Fibroblast of villous mesenchyme (primary cell): ENCODE measurements at regions not wholly inside any gene's neighbourhood (a gene's known extent, or its start where the extent isn't known, plus 50 kb on each side); places are given as distances from the start of the nearest gene placed in this dataset.

ENCODE experiments used
- DNase-seq: peaks from one replicate; pipeline ENCODE4 v3.0.0-alpha.2; 2010; ENCODE audit warnings: low read depth
- H3K4me3 ChIP-seq: 2 replicates; pipeline ENCODE4 v1.5.1; 2011; ENCODE audit warnings: low read depth, mild to moderate bottlenecking, low read length
- TF ChIP-seq, protein P1 (sequence below): IDR thresholded peaks from 2 replicates; pipeline ENCODE4 v1.5.1; 2012; ENCODE audit warnings: low read depth, mild to moderate bottlenecking, low read length; ENCODE audit not compliant: insufficient read depth

DNA sequence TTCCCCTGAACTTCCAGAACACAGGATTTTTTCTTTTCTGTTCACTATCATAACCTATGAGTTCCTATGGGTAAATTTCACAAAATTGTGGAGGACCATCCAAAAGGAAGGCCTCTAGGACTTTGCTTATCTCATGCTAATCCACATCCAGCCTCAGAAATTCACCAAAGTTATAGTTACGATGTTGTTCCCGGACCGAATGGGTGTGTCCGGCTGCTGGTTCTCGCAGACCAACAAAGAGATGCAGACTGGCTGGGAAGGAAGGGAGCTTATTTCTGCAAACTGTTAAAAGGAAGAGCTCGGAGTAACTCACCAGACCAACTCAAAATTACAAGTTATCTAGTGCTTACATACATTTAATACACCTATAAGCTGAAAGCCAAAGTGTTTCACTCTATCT, 882.9 kb upstream of the SPRY2 start:
- DNase-seq = no peak
- TF ChIP-seq, protein P1, sequence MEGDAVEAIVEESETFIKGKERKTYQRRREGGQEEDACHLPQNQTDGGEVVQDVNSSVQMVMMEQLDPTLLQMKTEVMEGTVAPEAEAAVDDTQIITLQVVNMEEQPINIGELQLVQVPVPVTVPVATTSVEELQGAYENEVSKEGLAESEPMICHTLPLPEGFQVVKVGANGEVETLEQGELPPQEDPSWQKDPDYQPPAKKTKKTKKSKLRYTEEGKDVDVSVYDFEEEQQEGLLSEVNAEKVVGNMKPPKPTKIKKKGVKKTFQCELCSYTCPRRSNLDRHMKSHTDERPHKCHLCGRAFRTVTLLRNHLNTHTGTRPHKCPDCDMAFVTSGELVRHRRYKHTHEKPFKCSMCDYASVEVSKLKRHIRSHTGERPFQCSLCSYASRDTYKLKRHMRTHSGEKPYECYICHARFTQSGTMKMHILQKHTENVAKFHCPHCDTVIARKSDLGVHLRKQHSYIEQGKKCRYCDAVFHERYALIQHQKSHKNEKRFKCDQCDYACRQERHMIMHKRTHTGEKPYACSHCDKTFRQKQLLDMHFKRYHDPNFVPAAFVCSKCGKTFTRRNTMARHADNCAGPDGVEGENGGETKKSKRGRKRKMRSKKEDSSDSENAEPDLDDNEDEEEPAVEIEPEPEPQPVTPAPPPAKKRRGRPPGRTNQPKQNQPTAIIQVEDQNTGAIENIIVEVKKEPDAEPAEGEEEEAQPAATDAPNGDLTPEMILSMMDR = no peak
- no peak overlapping the region for H3K4me3 ChIP-seq

DNA sequence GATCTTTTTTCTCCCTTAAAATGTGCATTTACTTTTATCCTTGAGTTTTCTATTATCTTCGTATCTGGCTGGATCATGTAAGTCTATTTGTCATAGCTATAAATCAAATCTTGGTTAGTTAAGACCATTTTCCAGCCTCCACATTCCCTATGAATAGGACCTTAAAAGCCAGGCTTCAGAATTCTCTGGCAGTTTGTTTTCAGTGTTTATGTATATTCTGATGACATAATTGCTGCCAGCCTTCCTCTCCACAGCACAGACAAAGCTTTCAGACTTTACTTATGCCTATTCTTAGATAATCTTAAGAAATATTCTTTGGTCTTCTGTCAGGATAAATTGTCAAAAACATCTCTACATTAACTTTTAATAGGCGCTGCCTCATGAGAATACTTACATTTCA, 870.8 kb upstream of the SPRY2 start:
- H3K4me3 ChIP-seq = no peak overlapping the region
- DNase-seq = no peak
- TF ChIP-seq, protein P1 = no peak

DNA sequence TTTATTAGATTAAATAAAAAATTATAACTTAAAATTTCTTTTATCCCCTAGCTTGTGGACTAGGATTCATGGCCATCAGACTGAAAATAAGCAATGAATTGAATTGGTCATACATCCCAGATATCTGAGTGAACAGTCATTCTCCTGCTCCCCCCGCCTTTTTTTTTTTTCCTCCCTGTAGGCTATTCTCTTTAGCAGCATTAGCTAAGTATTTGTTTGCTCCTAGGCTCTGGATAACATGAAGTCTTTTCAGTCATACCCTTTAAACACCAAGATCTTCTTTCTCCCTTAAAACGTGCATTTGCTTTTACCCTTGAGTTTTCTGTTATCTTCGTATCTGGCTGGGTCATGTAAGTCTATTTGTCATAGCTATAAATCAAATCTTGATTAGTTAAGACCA, 866.7 kb upstream of the SPRY2 start:
- TF ChIP-seq, protein P1 = no peak
- no peak overlapping the region for H3K4me3 ChIP-seq
- no peak for DNase-seq

DNA sequence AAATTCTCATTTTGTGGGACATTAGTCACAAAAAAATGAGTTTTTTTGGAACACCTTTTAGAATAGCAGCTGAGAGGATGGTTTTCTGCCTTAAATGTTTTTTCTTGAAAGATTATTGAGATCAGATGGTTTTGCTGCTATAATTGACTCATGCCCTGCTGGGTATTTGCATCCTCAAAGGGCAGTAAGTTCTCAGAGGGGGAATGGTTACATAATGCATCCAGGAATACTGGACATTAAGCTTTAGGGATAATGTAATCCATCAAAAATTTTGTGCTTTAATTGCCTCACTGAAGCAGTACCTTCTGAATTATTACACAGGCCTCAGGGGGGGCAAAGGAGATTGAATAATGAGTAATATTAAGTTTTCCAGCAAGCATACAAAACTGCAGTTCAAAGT, 866.3 kb upstream of the SPRY2 start:
- TF ChIP-seq, protein P1 = no peak
- no peak for DNase-seq
- no peak overlapping the region for H3K4me3 ChIP-seq

DNA sequence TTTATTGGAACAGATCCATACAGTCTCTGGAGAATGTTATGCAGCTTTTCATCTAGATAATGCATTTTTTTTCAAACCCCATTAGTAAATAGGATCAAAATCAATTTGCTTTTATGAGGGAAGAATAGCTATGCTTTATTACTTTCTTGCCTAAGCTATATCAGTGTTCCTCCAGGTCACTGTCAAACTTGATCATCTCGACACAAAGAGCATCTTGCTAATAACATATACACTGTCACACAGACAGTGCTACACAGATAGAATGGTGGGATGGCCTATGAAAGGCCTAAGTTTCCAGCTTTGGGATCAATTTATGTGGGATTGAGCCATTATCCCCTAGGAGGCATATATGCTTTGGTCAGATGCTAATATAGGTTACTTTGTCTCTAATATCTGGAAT, 862.9 kb upstream of the SPRY2 start:
- H3K4me3 ChIP-seq = no peak overlapping the region
- no peak for DNase-seq
- TF ChIP-seq, protein P1 = no peak

DNA sequence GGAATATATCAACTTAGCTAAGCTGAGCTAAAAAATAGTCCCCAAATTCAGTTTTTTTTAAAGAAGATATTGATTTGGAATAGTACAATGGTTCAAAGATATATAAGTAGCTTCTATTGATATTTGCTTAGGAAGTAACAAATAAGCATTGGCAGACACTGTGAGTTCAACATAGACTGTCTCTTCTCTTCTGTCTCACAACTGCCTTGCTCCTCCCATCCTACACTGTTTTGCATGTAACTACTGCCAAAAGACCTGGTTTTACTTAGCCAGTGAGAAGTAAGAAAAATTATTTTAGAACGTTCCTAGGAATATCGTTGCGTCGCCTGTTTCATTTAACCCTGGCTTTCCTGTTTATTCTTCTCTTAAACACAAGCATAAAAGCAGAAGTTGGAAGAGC, 859.0 kb upstream of the SPRY2 start:
- no peak overlapping the region for H3K4me3 ChIP-seq
- no peak for DNase-seq
- TF ChIP-seq, protein P1 = no peak

DNA sequence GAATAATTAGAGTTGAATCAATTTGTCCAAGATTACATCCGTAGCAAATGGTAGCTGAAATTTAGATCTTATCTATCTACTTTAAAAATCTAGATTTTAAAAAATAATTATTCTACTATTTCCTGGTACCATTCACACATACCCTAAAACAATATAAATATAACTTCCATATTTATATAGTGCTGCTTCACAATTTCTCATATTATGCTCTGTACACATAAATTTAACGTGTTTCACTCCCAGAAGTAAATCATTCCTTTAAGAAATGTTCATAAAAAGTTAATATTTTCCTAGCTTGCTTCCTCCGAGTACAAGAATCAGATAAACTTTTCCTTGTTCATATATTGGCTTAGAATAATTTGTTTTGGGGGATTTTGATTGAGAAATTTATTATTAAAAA, 857.0 kb upstream of the SPRY2 start:
- no peak for DNase-seq
- no peak overlapping the region for H3K4me3 ChIP-seq
- TF ChIP-seq, protein P1 = no peak
